Activated CD4-positive, alpha-beta T cell treated with anti-CD3 and anti-CD28 coated beads, Interleukin-2, amount 50 U/mL, for 48 hours (primary cell): ENCODE measurements at regions not wholly inside any gene's neighbourhood (a gene's known extent, or its start where the extent isn't known, plus 50 kb on each side); places are given as distances from the start of the nearest gene placed in this dataset.

Experiments
- DNase-seq, 2 experiments: peaks; one replicate each; pipeline ENCODE4 v3.0.0-alpha.2; 2020

DNA sequence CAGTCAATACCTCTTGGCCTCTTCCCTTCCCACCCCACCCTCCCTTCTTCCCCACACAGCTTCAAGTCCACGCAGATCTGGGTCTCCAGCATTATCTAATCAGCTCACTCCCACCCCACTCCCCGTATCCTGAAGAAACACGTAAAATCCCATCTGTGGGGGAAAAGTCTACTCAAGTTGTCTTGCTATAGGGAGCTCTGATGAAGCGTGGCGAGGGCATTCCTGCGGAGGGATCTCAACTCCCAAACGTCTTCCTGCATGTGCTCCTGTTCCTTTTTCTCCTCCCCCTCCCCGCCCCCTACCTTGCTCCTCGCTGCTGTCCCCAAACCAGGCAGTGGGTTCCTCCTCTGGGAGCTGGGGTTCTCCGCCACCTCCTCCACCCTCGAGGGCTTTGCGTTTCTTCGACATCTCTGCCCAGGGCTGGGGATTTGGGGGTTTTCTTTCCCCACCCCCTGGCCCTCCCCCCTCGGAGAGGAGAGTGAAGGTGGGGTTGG lies 181.8 kb downstream of the TBXT start:
- DNase-seq, result no peak

DNA sequence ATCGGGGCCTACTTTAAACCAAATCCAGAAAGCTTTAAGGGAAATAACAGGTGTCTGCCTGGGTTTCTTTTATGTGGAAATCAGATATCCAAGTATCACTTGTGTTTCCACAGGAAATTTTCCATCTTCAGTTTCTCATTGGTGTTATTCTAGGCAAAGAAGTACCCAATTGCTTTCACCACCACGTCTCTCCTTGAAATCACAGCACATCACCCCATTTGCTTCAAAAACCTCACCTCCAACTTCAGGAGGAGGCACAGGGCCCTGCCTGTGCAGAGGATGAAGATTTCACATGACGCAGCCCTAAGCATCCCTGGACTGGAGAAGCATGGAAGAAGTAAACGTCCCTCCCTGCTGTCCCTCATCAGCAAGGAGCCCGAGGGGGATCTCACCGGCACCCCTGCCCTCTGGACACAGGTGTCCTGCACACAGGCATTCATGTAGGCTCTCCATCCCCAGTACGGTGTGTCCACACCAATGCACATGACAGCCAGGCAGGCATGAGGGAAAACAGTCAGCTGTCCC lies 182.3 kb downstream of the TBXT start:
- no peak for DNase-seq

DNA sequence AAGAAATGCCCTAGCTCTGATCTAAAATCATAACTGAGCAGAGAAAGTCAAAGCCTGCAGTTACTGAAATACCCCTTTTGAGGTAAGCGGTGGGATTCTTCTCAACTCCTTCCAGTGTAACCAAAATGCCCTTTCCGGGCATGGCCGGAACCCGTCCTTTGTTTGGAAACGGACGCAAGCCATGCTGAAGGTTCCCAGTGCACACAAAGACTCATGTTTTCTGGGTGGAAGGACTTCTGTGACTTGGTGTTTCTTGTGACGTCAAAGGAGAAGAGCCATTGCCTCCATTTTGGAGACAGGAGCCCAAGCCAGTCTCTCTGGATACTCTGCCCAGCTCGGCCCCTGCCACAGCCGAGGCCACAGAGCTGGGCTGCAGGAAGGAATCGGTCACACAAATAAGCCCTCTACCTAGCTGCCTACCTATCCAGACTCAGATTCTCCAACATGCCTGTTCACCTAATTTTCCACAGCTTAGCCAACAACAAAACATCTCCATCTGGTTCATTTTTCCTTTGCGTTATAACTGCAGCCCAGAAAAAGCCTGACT lies 182.8 kb downstream of the TBXT start:
- no peak for DNase-seq

DNA sequence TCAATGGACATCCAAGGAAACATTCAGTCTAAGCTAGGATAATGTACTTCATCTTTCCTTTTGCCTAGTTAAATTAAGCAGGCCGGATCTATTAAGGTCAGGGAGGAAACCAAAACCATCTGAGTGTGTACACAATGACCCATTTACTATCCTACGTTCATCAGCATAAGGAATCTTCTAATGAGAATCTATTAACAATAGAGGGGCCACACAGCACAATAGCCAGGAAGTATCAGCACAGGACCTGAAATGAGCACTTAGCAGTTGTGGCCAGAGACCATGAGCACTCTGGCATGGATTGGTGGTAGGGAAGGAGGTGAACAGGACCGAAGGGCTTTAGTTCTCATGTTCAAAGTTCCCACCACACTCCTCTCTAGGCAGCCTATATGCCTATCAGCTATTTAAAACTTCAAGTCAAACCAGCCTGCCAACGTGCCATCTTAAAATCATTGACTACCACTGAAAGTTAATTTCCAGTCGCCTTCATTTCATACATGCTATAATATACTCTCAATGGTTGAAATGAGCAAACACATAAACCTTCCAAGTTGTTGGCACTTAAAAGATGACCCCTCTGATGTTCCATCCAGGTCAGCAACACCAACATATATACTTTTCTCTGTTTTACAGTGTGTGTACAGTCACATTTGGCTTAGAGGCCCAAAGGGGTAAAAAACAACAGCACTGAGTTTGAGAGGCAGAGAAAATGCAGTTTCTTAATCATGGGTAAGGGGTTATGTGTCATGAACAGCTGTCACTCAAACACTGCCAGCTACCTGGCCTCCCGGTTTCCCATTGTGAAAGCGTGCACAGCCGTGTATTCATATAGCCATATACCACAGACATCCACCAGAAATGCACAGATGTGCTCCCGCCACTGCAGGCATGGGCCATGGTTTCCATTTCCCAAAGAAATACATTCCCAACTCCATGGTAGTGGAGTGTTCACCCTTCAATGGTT lies 184.3 kb downstream of the TBXT start:
- DNase-seq, result no peak

DNA sequence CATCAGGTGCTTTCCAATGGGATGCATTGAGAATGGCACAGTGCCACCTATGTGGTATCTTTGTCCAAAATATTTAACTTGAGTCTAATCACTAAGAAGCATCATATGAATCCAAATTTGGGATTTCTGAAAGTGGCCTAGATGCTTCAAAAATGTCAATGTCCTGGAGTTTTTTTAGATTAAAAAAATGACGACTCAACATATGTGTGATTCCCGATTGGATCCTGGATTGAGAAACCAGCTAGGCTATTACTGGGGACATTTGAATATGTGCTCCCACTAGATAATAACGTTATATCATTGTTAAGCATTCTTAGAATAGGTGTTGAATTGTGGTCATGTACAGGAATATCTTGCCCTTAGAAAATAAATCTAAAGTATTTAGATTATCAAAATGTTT lies 189.2 kb downstream of the TBXT start:
- DNase-seq, result no peak

DNA sequence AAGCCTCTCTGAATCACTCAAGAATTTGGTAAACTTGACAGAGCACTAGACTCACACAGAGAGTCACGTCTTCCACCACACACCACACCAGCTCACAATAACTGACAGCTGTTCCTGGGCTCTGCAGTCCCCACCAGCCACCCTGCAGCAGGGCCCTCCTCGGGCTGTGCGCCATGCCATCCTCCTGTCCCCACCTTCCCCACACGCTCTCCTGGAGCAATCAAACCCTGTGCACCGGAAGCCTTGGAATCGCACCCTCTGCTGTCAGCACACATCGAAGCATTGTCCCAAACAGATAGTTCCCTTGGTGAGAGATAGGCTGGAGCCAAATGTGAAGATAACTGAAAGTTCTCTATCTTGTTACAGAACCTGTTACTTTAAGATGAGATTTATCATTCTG lies 191.0 kb downstream of the TBXT start:
- DNase-seq, result no peak

DNA sequence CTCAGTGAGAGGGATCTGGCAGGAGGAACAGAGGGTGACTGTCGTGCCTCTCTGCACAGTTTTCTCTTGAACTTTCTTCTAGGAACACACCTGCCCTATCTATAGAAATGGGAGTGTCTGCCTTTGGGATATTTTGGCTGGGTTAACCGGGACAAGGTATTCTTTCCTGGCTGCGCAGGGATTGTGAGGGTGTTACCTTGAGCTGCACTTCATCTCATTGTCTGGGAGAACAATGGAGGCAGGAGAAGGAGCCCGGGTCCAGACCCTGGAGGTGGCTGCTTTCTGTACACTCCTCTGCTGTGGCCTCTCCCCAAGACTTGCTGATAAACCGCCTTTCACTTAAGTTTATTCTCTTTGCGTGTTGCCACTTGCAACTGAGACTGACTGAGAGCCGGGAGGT lies 192.8 kb downstream of the TBXT start:
- DNase-seq, result no peak

DNA sequence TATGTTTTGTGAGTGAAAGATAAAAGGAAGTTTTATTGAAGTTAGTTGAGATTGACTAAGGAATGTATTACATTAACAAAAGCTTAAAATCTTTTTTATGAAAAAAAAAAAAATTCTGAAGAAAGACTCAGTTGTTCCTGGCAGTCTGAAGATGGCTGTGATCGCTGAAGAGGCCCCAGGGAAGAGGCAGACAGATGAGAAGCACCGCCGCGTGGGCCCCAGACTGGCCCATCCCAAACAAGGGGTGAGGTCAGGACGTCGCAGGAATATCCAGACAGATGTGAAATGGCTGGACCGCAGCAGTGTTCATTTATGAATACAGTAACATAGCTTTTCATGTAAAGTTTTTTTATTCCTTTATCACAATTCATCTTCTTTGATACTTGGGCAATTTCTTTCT lies 194.2 kb downstream of the TBXT start:
- no peak for DNase-seq

DNA sequence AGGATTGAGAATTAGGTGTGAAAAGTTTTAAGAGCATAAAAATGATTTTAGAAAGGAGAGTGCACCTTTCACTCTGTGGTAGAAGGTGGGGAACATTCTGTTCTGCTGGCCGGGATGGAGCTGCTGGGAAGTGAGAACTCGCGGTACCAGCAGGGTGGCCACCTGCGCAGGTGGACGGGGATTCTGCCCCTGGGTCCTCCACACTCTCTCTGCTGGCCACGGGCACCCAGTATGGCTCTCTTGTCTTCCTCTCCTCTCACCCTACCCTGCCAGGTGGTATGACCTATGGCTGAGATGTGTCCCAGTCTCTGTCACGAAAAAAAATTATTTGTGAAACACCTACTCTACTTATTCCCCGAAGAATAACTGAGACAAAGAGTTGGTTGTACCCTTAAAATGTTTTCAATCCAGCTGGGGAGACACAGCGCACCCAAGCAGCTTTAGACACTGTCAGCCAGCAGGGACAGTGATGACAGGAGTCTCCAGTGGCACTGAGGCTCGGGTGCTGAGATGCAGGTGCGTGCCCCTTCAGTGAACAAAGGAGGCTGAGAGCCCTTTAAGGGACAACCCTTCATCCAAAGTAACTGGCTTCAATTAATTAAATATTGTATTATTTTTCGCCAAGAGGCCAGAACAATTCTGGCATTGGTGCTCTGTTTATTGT lies 195.4 kb downstream of the TBXT start:
- no peak for DNase-seq

DNA sequence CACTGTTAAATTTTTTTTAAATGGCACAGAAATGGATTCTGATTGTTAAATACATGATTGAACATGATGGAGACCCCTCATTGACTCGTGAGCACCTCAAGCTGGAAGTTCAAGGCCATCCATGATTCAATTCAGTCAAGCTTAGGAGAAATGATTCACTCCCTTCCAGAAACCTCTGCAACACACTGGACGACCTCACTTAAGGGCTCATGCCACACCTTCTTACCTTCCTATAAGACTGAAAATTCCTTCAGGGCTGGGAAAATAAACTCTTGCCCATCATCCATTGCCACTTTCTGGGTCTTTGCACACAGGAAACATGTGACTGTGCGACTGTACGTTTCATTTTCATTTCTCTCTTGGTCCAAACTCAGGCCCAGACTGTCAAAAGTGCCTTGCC lies 196.4 kb downstream of the TBXT start:
- DNase-seq, result no peak

DNA sequence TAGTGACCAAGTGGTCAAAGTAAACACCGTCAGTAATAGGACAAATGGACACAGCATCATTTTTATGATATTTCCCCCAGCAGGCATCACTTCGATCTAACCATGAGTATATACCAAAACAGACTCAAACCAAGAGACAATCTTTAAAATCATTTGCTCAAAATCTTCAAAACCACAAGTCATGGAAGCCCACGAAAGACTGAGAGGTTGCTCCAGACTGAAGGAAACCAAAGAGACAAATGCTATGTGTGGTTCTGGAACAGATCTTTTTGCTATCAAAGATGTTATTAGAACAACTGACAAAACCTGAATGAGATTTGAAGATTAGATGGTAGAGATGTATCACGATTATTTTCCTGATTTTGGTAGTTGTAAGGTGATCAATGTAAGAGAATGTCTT lies 197.7 kb downstream of the TBXT start:
- DNase-seq, result no peak

DNA sequence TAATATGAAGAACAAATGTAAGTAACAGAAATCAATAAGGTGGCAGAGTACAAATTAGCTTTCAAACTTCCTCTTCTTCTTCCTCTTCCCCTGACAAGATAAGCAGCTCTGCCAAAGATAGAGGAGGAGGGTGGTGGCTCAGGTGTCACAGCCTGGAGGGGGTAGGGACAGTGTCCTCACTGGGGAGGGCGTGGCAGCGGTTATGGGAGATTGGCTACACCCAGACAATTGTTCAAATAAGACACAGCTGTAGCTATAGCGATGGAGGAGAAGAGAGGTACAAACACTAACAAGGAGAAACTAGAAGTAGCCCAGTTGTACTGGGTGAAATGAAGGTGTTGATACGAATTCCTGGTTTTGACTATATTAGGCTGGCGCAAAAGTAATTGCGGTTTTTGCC lies 198.5 kb downstream of the TBXT start:
- DNase-seq, result no peak

DNA sequence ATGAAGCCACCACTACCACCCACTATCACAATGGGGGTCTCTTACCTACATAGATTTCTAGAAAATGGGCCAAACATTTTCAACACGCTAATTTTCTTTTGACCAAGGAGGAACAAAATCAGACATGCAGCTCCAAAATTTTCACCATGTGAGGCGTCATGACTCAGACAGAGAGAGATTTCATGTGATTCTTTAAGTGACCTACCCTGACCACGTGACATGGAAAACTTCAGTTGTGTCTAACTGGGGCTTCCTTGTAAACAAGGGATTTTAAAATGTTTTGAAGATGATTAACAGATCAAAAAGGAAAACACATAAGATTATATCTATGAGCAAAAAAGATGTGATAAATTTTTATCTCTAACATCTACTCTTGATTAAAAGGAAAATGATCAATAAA lies 199.2 kb downstream of the TBXT start:
- DNase-seq, result no peak

DNA sequence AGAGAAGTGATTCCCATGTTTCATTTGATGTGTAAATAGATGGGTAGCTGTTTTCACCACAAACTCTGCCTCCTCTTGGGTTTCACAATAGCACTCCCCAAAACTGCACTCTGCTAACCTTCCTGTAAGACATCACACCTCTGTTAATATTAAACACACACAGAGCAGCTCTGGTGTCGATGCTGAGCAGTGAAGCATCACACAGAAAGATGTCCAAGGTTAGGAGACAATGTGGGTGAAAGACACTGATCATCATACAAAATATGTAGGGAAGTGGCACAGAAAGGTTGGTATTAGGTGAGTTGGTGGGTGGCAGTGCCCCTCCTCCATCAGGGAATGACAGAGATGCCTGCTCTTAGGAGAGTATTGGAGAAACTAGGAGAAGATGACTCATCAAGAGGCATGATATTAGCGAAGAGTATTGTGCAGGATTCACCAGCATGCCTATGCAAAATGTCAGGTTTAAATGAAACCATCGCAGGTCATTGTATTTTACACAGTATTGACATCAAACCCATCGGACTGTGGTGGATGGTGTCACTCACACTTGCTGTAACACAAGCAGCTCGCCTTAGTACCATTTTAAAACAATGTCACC lies 199.7 kb downstream of the TBXT start:
- DNase-seq, result no peak

DNA sequence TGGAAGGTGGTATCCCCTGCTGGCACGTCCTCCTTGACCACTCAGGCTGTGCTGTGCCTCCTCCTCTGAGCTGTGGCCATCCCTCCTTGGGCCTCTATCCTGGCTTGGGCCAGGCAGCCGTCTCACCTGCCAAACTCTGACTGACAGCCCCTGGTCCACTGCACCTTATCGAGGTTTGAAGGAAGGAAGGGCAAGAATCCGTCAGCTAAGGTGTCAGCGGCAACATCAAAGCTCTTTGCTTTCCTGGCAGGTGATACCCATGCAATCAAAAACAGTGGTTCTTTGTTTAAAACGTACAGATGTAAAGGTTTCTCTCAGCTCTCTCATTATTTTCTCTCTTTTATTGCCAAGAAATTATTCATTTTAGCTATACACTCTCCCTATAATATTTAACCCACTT lies 203.9 kb downstream of the TBXT start:
- DNase-seq, result no peak

DNA sequence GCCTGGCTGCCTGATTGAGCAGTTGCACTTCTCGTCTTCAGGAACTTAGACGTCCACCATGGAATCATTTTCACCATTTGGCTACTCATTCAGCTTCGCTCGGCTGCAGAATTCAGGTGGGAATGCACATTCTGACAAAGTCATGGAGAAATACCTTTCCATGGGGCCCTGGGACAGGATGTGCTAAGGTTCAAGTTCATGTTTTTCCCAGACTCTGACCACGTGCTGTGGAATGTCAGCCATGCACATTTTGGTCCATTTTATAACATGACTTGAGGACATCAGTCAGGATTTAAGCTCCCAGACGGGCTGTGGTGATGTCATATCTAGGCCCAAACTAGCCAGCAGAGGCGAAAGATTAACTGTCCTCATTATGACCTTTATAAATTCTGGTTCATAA lies 205.3 kb downstream of the TBXT start:
- no peak for DNase-seq

DNA sequence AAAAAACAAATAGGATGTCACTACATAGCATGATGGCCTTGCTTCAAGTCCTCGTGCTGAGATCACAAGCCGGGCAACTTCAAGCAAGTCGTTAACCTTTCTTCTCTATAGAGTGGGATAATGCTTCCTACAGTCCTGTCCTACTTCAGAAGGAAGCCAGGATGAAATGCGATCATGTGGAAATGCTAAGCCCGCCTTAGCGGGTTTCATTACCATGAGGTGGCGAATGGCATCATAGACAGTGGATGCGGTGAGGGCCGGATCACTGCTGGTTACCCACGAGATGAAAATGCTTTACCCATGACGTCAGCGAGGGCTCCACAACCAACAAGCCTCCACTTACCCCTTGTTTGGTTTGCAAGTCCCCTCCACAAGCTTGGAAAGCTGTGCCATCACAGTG lies 206.4 kb downstream of the TBXT start:
- no peak for DNase-seq

DNA sequence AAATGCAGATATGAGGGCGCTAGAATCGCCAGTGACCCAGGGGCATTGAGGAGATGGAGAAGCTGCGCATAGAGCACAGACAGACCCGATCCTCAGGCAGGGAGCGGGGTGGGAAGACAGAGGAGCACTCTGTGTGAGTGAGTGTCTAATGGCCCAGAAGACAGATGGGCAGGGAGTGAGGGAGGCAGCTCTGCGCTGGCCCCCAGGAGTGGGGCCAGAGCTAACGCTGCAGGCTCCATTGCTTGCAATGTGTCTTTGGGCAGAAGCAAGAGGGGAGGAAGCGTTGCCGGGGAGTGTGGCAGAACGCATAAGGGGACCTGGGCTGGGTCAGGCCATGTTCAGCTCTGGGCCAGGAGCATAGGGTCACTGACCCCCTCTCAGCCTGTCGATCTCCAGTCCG lies 207.0 kb downstream of the TBXT start:
- DNase-seq, result no peak

DNA sequence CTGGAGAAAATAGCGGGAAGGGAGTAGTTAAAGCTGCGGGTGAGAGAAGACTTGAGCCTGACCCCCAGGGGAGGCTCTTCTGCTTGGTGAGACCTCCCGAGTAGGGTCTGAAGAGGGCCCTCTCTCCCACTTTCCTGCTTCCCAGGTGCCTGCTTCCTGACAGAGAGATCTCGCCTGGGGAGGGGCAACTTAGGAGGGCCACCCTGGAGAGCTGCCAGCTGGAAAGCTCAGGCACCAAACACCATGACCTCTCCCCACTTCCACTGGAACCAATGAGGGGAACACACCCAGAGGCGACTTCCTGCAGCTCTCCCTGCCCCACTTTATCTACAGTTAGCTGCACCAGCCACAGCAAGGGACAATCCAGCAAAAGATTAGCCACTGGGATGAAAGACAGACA lies 208.0 kb downstream of the TBXT start:
- DNase-seq, result no peak

DNA sequence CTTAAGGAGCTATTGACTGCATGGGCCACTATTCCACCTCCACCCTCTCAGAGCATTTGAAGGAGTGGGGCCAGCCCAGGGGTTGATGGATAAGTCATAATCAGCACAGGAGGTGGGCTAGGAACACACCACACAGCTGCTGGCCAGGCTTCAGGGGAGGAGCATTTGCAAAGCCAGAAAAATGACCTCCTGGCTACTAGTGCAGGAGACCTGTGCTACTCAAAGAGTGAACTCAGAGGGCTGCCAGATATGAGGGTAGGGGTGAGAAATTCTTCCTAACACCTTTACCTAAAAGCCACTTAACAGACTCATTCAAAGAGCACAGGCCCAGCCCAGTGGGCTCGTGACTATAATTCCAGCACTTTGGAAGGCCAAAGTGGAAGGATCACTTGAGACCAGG lies 210.8 kb downstream of the TBXT start:
- DNase-seq, result no peak

DNA sequence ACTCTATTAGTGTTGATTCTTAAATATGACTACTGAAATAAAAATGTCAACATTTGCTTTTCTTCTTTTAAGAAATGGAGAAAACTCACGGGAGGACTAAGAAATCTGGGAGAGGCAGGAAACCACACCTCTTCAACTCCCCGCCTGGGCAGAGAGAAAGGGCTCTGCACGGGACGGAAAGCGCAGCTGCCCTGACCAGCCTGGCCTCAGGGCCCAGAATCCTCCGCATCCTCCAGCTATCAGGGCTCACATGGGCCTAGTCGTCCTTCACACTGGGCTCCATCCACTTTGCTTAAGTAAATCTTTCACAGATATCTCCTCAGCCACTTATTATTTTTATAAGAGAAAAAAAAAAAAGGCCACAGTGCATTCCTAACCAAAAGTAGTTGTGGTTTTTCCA lies 215.1 kb downstream of the TBXT start:
- DNase-seq, result no peak

DNA sequence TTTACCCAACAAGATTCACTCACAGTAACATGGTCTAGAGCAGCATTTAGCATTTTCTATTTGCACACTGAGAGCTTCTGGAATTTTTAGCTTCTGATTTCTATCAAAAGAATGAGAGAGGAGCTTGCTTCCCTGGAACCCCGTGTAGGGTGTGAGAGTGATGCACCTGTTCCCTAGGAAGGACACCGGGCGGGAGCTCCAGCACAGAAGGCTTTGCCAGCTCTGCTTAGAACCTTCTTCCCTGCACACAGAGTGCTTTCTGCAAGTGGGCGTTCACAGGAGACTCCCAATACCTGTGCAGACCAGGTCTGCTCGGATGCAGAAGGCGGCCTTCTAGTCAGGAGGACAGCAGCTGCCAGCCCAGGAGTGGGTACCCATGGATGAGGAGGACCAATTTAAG lies 217.3 kb downstream of the TBXT start:
- no peak for DNase-seq

DNA sequence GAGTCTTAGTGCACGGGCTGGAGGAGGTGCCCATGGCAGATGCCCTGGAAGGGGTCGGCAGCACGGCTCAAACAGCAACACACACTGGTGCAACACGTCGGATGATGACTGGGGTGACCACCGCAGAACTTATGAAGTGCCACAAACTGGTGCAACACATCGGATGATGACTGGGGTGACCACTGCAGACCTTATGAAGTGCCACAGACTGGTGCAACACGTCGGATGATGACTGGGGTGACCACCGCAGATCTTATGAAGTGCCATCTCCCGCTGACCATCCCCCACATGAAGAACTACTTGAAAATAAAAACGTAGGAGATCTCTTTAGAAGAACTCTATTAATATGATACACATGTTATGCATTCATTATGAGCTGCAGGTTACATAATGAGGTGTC lies 218.3 kb downstream of the TBXT start:
- no peak for DNase-seq
